HEK293 (cell line): ENCODE measurements at regions not wholly inside any gene's neighbourhood (a gene's known extent, or its start where the extent isn't known, plus 50 kb on each side); places are given as distances from the start of the nearest gene placed in this dataset.

Experiments
- GLI2 ChIP-seq: fragments of 450-650 bp; formaldehyde crosslinking; IDR thresholded peaks from 2 replicates; pipeline ENCODE4; 2017; ENCODE audit warnings: missing biosample characterization, missing genetic modification characterization, low read depth, borderline replicate concordance
- GLIS1 ChIP-seq: fragments of 450-650 bp; formaldehyde crosslinking; IDR thresholded peaks from 2 replicates; pipeline ENCODE4 v1.5.1; 2016; ENCODE audit warnings: missing biosample characterization, missing genetic modification characterization
- GLIS2 ChIP-seq: fragments of 450-650 bp; formaldehyde crosslinking; IDR thresholded peaks from 2 replicates; pipeline ENCODE4 v1.5.1; 2016; ENCODE audit warnings: missing biosample characterization, missing genetic modification characterization
- HOXC10 ChIP-seq: sonication (generic); formaldehyde crosslinking; IDR thresholded peaks from 2 replicates; pipeline ENCODE4 v1.8.1; 2023; ENCODE audit warnings: mild to moderate bottlenecking, missing genetic modification reagents
- IKZF3 ChIP-seq: fragments of 450-650 bp; IDR thresholded peaks from 2 replicates; pipeline ENCODE4 v1.5.0; 2018; ENCODE audit warnings: missing biosample characterization, mild to moderate bottlenecking, missing genetic modification characterization, moderate library complexity
- KLF16 ChIP-seq: fragments of 450-650 bp; formaldehyde crosslinking; IDR thresholded peaks from 2 replicates; pipeline ENCODE4 v1.5.1; 2017; ENCODE audit warnings: missing biosample characterization, missing genetic modification characterization
- MYNN ChIP-seq: fragments of 450-650 bp; formaldehyde crosslinking; IDR thresholded peaks from 2 replicates; pipeline ENCODE4 v1.5.1; 2016; ENCODE audit warnings: missing biosample characterization, missing genetic modification characterization, borderline replicate concordance
- RBAK ChIP-seq: fragments of 450-650 bp; formaldehyde crosslinking; IDR thresholded peaks from 2 replicates; pipeline ENCODE4 v1.5.1; 2016; ENCODE audit warnings: missing biosample characterization, missing genetic modification characterization
- SCRT1 ChIP-seq: fragments of 450-650 bp; formaldehyde crosslinking; IDR thresholded peaks from 2 replicates; pipeline ENCODE4 v1.5.1; 2016; ENCODE audit warnings: missing biosample characterization, missing genetic modification characterization, borderline replicate concordance
- TRIM28 ChIP-seq: IDR thresholded peaks from 2 replicates; pipeline ENCODE4 v1.6.1; 2011; ENCODE audit warnings: low read length, control low read depth, borderline replicate concordance
- ZFHX2 ChIP-seq: fragments of 450-650 bp; formaldehyde crosslinking; conservative IDR thresholded peaks from 2 replicates; pipeline ENCODE4 v1.5.1; 2016; ENCODE audit warnings: missing biosample characterization, missing genetic modification characterization
- ZFP37 ChIP-seq: fragments of 450-650 bp; formaldehyde crosslinking; IDR thresholded peaks from 2 replicates; pipeline ENCODE4 v1.5.1; 2016; ENCODE audit warnings: missing biosample characterization, missing genetic modification characterization
- ZIC2 ChIP-seq: fragments of 450-650 bp; formaldehyde crosslinking; IDR thresholded peaks from 2 replicates; pipeline ENCODE4 v1.5.1; 2016; ENCODE audit warnings: missing biosample characterization, missing genetic modification characterization
- ZNF10 ChIP-seq: fragments of 450-650 bp; formaldehyde crosslinking; IDR thresholded peaks from 2 replicates; pipeline ENCODE4 v1.5.1; 2017; ENCODE audit warnings: missing biosample characterization, missing genetic modification characterization
- ZNF132 ChIP-seq: fragments of 450-650 bp; formaldehyde crosslinking; IDR thresholded peaks from 2 replicates; pipeline ENCODE4 v1.5.1; 2017; ENCODE audit warnings: missing biosample characterization, missing genetic modification characterization, borderline replicate concordance
- ZNF155 ChIP-seq: fragments of 450-650 bp; formaldehyde crosslinking; IDR thresholded peaks from 2 replicates; pipeline ENCODE4 v1.5.1; 2016; ENCODE audit warnings: missing biosample characterization, missing genetic modification characterization
- ZNF2 ChIP-seq: fragments of 450-650 bp; formaldehyde crosslinking; IDR thresholded peaks from 2 replicates; pipeline ENCODE4 v1.5.1; 2016; ENCODE audit warnings: missing biosample characterization, missing genetic modification characterization
- ZNF223 ChIP-seq: fragments of 450-650 bp; formaldehyde crosslinking; IDR thresholded peaks from 2 replicates; pipeline ENCODE4 v1.5.1; 2016; ENCODE audit warnings: missing biosample characterization, missing genetic modification characterization
- ZNF280D ChIP-seq: fragments of 450-650 bp; formaldehyde crosslinking; IDR thresholded peaks from 2 replicates; pipeline ENCODE4 v1.5.1; 2016; ENCODE audit warnings: missing biosample characterization, missing genetic modification characterization
- ZNF350 ChIP-seq: fragments of 450-650 bp; formaldehyde crosslinking; IDR thresholded peaks from 2 replicates; pipeline ENCODE4 v1.5.0; 2017; ENCODE audit warnings: missing biosample characterization, mild to moderate bottlenecking, missing genetic modification characterization
- ZNF366 ChIP-seq: fragments of 450-650 bp; formaldehyde crosslinking; conservative IDR thresholded peaks from 2 replicates; pipeline ENCODE4 v1.5.1; 2016; ENCODE audit warnings: missing biosample characterization, missing genetic modification characterization
- ZNF398 ChIP-seq: fragments of 450-650 bp; formaldehyde crosslinking; IDR thresholded peaks from 2 replicates; pipeline ENCODE4 v1.5.1; 2017; ENCODE audit warnings: missing biosample characterization, missing genetic modification characterization
- ZNF404 ChIP-seq: fragments of 450-650 bp; formaldehyde crosslinking; IDR thresholded peaks from 2 replicates; pipeline ENCODE4 v1.5.1; 2017; ENCODE audit warnings: missing biosample characterization, missing genetic modification characterization
- ZNF423 ChIP-seq: fragments of 450-650 bp; formaldehyde crosslinking; IDR thresholded peaks from 2 replicates; pipeline ENCODE4 v1.5.1; 2016; ENCODE audit warnings: missing biosample characterization, missing genetic modification characterization
- ZNF426 ChIP-seq: fragments of 450-650 bp; formaldehyde crosslinking; IDR thresholded peaks from 2 replicates; pipeline ENCODE4 v1.5.1; 2017; ENCODE audit warnings: missing biosample characterization, missing genetic modification characterization, mild to moderate bottlenecking, inconsistent platforms, moderate library complexity
- ZNF501 ChIP-seq: fragments of 450-650 bp; formaldehyde crosslinking; IDR thresholded peaks from 2 replicates; pipeline ENCODE4 v1.5.1; 2016; ENCODE audit warnings: missing biosample characterization, missing genetic modification characterization
- ZNF529 ChIP-seq: fragments of 450-650 bp; formaldehyde crosslinking; IDR thresholded peaks from 2 replicates; pipeline ENCODE4 v1.5.1; 2017; ENCODE audit warnings: missing genetic modification characterization, missing biosample characterization; ENCODE audit not compliant: insufficient replicate concordance
- ZNF530 ChIP-seq: fragments of 450-650 bp; formaldehyde crosslinking; IDR thresholded peaks from 2 replicates; pipeline ENCODE4 v1.5.1; 2016; ENCODE audit warnings: low read depth, missing biosample characterization, missing genetic modification characterization
- ZNF561 ChIP-seq: fragments of 450-650 bp; IDR thresholded peaks from 2 replicates; pipeline ENCODE4 v1.5.1; 2018; ENCODE audit warnings: missing biosample characterization, missing genetic modification characterization, borderline replicate concordance
- ZNF585B ChIP-seq: fragments of 450-650 bp; formaldehyde crosslinking; IDR thresholded peaks from 2 replicates; pipeline ENCODE4 v1.5.1; 2016; ENCODE audit warnings: missing biosample characterization, missing genetic modification characterization
- ZNF623 ChIP-seq: fragments of 450-650 bp; formaldehyde crosslinking; IDR thresholded peaks from 2 replicates; pipeline ENCODE4 v1.5.1; 2016; ENCODE audit warnings: missing biosample characterization, missing genetic modification characterization
- ZNF704 ChIP-seq: fragments of 450-650 bp; formaldehyde crosslinking; IDR thresholded peaks from 2 replicates; pipeline ENCODE4 v1.5.1; 2016; ENCODE audit warnings: missing biosample characterization, missing genetic modification characterization
- ZNF791 ChIP-seq: fragments of 450-650 bp; formaldehyde crosslinking; IDR thresholded peaks from 2 replicates; pipeline ENCODE4 v1.5.1; 2016; ENCODE audit warnings: missing biosample characterization, missing genetic modification characterization
- ZNF837 ChIP-seq: fragments of 450-650 bp; formaldehyde crosslinking; IDR thresholded peaks from 2 replicates; pipeline ENCODE4 v1.5.1; 2016; ENCODE audit warnings: missing biosample characterization, missing genetic modification characterization
- ZSCAN16 ChIP-seq: fragments of 450-650 bp; formaldehyde crosslinking; IDR thresholded peaks from 2 replicates; pipeline ENCODE4 v1.5.1; 2016; ENCODE audit warnings: missing biosample characterization, missing genetic modification characterization
- ZSCAN23 ChIP-seq: fragments of 450-650 bp; formaldehyde crosslinking; IDR thresholded peaks from 2 replicates; pipeline ENCODE4 v1.5.1; 2016; ENCODE audit warnings: missing biosample characterization, missing genetic modification characterization
- TF ChIP-seq, protein P1 (sequence below): fragments of 450-650 bp; formaldehyde crosslinking; IDR thresholded peaks from 2 replicates; pipeline ENCODE4 v1.5.1; 2016; ENCODE audit warnings: missing biosample characterization, missing genetic modification characterization

GRCh38 chr1:93779540-93780165 lies 98.0 kb upstream of the BCAR3 start (continued):
- TF ChIP-seq ZNF280D (tag by site-specific recombination) (no peak), ZNF529 (tag by site-specific recombination) (peak; percentile 14), ZNF155 (tag by site-specific recombination) (no peak), ZFHX2 (tag by site-specific recombination) (peak; percentile 96), ZNF704 (no peak), ZNF2 (tag by site-specific recombination) (peak; percentile 53), ZNF561 (tag by site-specific recombination) (peak; percentile 71; the same call in 1 of the 2 replicates), ZNF350 (tag by site-specific recombination) (no peak), HOXC10 (CRISPR knock-in tag) (no peak), ZNF404 (no peak), IKZF3 (tag by site-specific recombination) (no peak), ZSCAN16 (tag by site-specific recombination) (no peak), ZNF132 (tag by site-specific recombination) (no peak), GLI2 (tag by site-specific recombination) (no peak), ZNF223 (tag by site-specific recombination) (no peak), MYNN (tag by site-specific recombination) (no peak), ZNF501 (tag by site-specific recombination) (peak; percentile 79), ZNF623 (tag by site-specific recombination) (no peak), ZFP37 (tag by site-specific recombination) (peak; percentile 87), ZNF10 (peak; percentile 83), KLF16 (tag by site-specific recombination) (no peak), ZSCAN23 (tag by site-specific recombination) (0 out of 2 replicates have a peak, but pooled peaks have one; percentile 38), ZNF585B (tag by site-specific recombination) (no peak), ZNF423 (no peak), ZNF398 (tag by site-specific recombination) (peak; percentile 79), SCRT1 (tag by site-specific recombination) (0 out of 2 replicates have a peak, but pooled peaks have one; percentile 11), ZNF530 (tag by site-specific recombination) (no peak), ZNF366 (peak; percentile 93), GLIS1 (peak; percentile 84), GLIS2 (tag by site-specific recombination) (peak; percentile 62; the same call in 1 of the 2 replicates), ZNF791 (tag by site-specific recombination) (no peak), ZNF426 (tag by site-specific recombination) (no peak), ZNF837 (tag by site-specific recombination) (no peak), ZIC2 (tag by site-specific recombination) (peak; percentile 22; the same call in 1 of the 2 replicates), RBAK (tag by site-specific recombination) (no peak), TRIM28 (peak; percentile 94)
- TF ChIP-seq, protein P1, sequence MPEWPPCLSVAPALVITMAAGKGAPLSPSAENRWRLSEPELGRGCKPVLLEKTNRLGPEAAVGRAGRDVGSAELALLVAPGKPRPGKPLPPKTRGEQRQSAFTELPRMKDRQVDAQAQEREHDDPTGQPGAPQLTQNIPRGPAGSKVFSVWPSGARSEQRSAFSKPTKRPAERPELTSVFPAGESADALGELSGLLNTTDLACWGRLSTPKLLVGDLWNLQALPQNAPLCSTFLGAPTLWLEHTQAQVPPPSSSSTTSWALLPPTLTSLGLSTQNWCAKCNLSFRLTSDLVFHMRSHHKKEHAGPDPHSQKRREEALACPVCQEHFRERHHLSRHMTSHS (tag by site-specific recombination): no peak
